ENCODE measurements at regions not wholly inside any gene's neighbourhood (a gene's known extent, or its start where the extent isn't known, plus 50 kb on each side); places are given as distances from the start of the nearest gene placed in this dataset.

DNA sequence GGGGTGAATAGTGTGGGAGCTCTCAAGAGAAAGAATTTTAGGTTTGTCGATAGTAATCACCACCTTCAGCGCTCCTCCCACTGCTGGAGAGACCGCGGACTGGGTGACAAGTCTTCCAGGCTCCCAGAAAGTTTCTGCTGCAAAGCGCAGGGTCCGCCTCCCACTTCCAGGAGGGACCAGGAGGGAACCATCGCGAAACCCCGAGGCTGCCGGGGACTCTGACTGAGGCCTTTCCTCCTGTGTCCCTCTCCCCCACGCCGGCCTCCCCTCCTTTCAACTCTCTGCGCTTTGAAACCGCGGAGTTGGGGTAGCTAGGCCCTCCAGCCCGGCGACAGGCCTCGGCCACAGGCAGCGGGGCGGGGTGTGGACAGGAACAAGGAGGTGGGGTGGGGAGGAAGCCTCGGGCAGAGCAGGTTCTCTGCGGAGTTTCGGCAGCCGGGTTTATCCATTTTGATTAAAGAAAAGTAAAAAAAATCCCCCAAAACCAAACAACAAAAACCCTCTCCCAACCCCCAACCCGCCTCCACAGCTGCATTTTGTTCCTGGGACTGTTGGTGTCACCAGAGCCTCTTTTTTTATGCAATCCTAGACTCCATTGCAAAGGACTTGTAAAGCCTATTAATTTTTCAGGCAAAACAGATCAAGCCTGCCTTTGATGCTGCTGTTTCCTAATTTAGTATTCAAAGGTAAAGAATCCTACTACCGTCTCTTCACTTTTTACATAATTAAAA is 157.2 kb downstream of the TM9SF2 start:
- peak; percentile 81 to 89 for DNase-seq

DNA sequence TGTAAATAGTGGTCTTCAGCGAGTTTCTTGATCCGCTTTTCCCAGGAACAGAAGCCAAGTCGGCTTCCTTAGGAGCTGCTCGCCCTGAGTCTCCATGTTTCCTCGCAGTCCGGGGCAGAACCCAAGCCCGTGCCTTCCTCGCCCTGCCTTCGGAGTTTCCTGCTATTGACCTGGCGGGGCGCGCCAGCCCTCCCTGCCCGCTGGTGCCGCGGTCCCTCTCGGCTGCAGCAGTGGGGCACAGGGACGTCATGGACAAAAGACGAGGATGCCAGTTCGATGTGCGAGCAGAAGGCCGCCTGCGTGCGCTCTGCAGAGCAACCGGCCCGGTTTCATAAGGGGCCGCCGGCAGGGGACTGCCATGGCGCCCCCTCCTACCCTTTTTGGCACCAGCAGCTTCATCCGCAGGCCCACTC is 156.6 kb downstream of the TM9SF2 start:
- DNase-seq, result peak; percentile 50 to 78

DNA sequence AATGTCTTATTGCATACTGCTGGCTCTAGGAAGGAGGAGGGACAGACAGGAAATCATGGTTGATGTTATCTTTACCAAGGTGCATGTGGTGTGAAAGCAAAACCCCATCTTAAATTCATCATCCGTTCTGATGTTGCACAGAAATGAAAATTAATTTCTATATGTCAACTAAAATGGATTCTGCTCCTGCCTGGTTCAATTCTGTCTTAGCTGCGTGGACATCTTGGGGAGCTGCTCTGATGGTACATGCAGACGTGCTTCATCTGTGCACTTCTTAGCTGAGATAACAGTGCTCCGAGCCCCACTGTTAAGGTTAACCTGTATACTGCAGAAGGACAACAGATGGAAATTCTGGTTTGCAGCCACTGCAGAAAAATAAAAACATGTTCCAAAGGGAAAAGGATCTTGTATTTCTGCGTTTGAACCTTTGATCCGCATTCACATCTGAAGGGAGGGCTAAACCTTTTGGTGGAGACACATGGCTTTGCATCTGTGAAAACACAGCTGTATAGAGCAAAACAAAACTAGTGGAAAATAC is 155.6 kb downstream of the TM9SF2 start:
- DNase-seq, result peak; percentile 6 to 57

DNA sequence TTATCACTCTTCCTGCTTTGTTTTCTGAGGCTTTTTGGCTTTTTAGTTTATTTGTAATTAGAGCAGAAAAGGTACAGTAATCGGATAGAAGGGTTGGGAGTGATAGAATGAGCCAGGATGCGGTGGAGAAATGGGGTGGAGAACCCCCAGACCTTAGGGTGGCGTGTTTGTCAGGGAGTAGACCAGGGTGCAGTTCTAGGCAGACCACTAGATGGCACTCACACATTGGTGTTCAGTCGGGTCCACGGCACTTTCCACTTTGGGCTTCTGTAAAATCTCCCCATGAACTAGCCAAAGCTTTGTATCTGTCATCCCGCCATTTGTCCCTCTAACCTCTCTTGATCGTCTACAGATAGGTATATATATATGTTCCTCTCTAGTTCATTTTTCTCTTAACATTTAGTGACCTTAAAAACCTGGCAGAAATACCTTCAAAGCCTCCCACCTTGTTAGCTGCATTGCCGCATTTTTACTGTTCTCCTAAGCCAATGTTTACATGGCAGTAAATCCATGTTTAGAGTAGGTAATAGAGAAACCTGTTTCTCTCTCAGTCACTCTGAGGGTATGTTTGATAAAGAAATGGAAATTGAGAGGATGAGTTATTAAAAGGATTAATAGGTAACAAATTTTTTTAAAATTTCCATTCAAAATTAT is 154.9 kb downstream of the TM9SF2 start:
- DNase-seq, result peak; percentile 88 to 89

DNA sequence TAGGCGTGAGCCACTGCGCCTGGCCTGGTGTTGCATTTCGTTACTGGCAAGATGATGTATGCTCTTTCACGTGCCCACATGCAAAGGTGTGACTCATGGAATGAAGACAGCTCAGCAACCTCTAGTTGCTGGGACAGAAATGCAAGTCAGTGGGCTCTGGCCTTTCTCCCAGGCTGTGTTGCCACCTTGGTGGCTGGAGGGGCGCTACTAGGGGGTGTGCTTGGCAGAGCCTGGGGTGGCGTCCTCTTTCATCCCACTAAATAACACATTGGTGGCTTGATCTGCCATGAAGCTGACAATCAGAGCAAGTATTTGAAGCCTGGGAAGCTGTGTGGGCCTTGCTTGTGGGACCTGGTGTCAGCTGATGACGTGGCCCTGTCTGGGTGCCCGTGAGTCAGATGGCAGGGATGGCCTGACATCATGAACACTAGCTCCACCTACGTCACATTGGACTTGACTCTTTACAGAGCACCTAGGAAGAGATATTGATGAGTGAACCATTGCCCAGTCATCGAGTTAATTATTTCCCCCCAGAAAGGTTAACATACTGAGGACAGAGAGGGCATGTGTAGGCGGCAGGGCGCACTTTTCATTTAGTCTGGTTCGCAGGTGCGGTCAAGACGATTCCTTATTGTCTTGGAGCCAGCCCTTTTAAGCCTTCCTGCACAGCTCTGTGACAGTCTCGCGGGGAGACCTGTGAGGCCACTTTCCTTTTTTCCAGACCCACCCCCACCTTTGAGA is 154.2 kb downstream of the TM9SF2 start:
- DNase-seq, result no peak

DNA sequence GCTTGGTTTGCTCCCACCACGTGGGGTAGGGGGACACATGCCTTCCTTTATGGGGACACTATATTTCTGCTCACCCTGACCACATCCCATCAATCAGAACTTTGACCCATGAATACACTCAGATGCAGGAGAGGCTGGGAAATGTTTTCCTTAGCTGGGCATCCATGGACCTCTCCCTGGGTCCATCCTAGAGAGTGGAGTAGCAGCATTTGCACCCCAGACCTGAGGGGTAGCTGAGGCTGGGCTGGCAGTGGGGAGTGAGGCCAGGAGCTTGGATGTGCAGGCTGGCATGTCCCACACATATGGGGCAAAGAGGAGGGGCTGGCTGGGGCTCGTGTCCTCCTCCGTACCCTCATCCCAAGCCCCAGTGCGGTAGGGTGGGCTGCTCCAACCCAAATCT is 152.8 kb downstream of the TM9SF2 start:
- no peak for DNase-seq

DNA sequence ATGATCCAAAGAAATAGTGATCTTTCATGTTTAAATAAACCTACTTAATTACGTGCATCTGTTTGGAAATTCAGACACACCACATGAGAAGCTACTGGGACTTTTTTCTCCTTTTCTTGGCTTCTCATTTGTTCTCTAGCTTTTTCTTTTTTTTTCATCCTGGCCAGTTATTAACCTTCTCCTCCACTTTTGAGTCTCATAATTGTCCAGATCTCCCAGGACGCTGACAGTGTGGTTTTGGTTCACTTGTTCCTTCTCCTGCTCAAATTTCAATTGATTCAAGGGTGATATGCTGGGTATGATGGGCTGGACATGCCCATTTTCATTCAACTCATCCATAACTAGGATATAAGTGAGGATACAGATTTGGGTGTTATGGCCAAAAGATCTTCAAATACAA is 152.3 kb downstream of the TM9SF2 start:
- no peak for DNase-seq

DNA sequence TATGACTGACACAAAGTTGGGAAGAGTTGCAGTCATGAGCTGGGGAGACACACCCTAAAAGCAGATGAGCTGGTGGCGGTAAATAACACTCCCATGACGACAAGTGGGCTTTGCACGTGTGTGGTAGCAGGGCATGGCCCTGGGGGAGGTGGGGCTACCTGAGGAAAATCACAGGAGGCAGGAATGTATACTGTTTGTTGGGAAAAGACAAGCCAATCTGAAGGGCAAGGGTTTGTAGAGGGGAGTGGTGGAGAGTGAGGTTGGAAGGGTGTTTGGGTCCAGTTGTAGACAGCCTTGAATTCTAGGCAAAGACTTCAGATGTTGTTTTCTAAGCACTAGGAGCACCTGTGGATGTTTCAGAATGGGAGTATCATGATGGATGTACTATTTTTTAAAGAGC is 151.6 kb downstream of the TM9SF2 start:
- DNase-seq, result no peak

DNA sequence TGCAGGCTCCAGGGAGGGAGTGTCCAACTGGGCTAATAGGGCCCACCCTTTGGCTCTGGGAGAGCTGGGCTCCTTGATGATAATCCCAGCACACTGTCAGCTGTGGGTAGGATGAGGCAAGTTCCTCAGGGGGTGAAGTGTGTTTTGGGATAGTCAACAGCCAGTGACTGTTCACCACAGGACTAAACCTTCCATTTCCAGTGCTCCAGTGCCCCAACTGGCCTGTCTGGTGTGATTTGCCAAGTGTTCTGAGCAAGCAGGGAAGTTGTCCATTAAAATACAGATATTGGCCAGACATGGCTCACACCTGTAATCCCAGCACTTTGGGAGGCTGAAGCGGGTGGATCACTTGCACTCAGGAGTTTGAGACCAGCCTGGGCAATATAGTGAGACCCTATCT is 150.9 kb downstream of the TM9SF2 start:
- DNase-seq, result no peak

DNA sequence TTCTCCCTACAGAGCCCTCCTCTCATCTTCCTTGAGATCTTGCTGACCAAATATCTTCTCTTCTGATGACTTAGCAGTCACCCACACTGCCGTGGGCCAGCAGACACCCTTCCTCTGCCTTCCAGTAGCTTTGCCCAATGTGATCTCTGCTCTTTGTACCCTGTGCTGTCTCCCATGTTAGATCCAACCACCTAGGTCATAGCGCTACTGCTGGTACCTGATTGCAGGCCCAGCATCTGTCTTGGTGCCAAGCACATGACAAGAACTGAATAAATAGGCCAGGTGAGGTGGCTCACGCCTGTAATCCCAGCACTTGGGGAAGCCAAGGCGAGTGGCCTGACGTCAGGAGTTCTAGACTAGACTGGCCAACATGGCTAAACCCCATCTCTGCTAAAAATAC is 149.7 kb downstream of the TM9SF2 start:
- no peak for DNase-seq

DNA sequence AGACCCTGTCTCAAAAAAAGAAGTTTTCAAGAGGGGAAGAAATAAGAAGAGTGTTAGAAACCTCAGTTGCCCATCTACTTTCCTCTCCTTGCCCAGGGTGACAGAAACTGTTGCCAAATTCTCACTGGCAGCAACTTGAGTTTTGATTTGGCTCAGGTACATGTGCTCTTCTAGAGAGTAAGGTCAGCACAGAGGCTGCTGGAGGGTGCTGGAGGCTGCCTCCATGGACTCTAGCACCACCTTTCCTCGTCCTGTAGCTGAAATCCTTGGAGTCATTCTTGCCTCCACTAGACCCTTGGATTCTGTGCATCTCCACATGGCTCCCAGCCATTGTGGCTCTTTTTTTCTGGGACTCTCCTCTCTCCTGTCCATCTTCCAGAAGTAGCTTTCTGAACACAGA is 149.1 kb downstream of the TM9SF2 start:
- no peak for DNase-seq

DNA sequence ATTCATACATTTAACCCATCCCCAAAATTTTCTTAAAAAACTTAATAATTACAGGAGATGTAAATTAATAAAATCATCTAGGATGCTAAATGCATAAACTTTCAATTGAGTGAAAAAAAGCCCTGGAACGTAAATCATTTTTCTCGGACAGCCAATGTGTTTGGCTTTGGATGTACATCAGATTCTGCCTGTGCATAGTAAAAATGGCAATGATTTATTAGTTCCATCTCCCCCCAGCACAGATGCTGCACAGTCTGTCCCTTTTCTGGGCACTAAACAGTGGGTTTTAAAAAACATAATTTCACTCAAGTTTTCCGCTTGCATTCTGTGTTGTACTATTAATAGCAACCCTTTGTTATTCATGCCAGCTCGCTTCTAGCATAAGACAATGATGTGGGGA is 147.7 kb downstream of the TM9SF2 start:
- no peak for DNase-seq

DNA sequence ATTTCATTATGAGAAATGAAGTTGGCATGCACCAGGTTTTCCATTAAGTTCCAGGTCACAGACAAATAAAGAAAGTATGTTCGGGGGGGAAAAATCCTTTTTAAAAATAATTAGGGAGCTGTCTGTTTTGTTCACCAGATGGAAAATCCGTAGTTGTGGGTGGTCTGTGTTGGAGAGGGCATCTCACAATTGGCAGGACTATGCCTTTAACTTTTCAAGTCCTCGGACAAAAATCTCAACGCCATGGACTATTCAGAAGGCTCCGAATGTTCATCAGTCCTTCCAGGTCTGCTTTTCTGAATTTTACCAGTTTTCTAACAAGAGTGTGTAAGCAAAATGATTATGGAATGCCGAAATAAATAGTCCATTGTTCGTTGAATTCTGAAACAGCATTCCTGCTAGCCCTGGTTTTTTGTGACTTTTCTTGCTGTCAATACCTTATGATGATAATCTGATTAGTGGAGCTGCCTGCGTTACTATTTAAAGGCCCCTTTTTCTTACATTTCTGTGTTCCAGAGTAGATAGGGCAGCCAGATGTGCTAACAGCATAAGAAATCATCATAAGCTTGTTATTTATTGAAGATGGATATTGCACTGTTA is 146.9 kb downstream of the TM9SF2 start:
- DNase-seq, result no peak

DNA sequence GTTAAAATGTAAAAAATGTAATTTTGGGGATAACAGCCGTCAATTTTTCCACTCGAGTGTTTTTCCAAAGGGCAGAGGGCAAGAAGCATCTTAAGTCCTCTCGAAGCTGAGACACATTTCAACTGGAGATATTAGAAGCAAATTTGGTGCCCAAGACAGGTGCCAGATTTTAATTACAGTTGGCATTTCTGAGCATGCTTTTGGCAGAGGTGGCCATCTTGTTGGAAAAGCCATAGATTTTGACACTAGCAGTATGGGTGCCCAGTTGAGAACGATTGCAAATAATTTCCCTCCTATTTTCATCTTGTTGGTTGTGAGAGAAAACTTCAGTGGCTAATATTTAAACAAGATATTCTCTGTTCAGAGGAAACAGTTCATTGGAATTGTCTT is 146.3 kb downstream of the TM9SF2 start:
- DNase-seq, result no peak

DNA sequence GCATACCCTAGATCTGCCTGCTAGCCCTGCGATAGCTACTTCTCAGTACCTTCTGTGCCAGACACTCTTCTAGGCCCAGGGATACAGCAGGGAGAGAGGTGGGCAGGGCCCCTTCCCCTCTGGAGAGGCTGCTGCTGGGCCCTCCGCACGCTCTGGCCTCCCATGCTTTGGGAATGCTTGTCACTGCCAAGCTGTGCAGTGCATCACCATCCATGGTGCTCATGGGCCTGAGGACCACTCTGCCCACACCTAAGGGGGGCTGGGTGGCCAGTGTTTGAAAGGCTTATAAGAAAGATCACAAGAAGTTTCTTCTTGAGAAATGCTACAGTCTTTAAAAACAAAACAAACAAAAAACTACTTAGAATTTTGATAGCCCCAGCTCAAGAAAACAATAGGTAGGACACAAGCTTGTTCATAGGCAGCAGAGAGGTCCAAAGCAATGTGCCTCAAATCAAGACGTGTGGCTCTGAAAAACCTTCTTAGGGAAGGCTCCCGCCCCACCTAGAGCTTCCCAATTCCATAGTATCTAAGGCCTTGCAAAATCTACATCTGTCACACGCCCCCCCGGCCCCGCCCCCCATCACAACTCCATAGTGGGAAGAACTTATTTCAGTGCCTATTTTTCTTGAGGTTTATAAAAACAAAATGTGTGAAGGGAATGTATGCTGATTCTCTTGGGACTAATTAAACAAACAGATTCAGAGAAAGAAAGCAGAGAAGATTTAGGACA is 145.8 kb downstream of the TM9SF2 start:
- no peak for DNase-seq

DNA sequence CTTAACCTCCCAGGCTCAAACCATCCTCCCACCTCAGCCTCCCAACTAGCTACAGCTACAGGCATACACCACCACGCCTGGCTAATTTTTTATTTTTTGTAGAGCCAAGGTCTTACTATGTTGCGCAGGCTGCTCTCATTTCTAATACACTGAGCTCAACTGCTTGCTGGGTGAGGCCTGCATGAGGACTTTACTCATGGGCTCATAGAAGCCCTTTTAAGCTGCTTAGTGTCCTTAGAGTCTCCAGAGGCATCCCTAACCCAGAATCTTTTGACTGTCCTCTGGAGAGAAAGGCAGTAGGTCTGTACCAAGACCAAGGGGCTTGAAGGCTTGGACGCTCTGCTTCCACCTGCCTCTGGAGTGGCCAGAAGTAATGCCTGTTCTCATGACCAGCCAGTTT is 141.6 kb downstream of the TM9SF2 start:
- no peak for DNase-seq

DNA sequence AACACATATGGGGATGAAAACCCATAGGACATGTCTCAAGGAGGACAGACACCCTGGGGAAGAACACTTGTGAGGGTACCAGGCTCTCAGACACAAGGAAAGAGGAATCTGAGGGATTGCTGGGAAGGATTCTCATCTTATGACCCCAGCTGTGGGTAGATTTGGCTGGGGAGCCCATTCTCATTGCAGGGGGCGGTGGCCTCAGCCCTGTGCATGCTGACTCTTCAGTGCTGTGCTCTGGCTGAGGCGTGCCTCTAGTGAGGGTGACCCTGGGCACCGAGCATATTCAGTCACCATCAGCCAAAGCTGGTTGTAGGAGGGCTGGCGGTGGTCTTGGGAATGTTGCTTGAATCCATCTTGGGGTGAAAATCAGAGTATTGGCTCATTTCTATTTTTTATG is 140.7 kb downstream of the TM9SF2 start:
- no peak for DNase-seq

DNA sequence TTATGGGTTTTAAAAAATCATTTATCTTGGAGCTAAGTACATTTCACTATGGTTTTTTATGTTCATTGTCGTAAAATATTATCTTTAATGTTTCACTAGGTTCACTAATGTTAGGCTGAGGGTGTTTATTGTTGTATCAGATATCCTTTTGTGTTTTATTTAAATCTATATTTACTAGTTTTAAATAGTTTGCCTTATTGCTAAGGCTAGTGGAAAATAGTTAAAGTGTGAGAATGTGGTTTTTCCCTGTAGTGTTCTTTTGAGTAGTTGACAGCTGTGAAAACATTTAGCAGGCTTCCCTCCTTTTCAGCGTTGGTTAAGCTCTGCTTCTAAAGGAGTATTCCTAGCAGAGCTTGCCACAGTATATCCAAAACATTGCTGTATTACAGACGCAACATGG is 139.0 kb downstream of the TM9SF2 start:
- DNase-seq, result peak in 1 of 2 experiments; percentile 45

DNA sequence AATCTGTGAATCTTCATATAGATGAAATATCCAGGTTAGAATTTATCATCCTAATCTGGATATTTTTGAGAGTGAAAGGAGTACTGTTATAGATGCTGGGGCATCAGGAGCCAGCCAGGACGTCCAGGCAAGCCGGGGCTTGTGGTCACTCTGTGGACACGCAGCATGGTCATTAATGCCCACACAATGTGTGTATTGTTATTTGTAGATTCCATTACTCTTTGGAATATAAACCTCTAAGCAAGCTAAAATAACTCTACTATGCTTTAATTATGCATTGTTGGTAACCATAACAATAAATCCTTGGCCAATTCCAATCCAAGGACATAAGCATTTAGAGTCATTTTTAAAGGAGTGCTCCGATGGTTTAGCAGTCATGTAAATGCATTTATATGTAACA is 137.9 kb downstream of the TM9SF2 start:
- DNase-seq, result no peak

DNA sequence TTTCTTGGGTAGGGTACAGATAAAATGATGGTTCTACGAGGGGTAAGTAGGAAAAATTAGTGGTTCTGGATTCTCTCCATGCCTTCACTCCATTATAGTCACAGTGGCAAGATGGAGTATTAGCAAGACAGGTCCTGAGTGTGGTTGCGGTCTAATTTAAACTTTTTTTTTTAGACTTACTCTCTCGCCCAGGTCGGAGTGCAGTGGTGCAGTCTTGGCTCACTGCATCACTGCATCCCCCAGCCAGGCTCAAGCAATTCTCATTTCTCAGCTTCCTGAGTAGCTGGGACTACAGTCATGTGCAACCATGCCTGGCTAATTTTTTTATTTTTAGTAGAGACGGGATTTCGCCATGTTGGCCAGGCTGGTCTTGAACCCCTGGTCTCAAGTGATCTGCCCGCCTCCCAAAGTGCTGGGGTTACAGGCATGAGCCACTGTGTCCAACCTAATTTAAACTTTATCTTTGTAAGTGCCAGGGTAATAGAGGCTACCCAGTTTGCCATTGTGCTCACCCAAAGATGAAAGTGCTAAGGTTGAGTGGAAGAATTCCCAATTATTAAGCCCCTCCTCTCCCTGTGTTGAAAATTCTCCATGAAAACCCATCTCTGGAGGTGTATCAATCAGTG is 135.6 kb downstream of the TM9SF2 start:
- DNase-seq, result no peak

DNA sequence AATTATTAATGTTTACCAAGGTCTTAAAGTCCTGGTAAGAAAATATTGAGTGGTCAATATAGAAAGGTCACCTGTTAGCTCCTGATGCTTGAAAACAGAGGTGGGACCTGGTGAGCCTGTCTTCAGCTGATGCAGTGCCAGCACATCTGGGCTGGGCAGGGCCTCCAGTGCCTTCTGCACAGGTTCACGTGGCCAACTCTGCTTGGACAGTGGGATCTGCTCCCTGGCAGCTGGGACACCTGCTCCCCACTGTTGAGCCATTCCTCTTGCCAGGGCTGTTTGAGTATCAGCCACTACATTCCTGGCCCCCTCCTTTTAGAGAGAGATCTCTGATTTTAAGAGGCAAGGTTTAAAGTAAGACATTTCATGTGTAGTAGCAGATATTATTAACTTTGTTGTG is 135.0 kb downstream of the TM9SF2 start:
- no peak for DNase-seq

DNA sequence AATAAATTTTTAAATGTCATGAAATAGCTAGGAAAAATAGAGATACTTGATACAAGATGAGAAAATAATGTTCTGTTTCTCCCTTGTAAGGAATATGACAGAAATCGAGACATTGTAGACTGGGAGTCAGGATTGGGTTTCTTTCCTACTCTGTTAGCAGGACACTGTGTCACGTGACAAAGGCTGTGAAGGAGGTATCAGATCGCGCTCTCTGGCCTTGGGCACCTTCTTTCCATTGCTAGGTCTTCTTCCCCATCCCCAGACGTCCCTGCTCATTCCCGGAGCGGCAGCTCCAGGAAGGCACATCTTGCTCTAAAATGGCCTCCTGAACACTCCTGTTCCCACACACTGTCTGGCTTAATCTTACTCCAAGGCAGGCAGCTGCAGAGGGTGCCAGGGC is 133.4 kb downstream of the TM9SF2 start:
- no peak for DNase-seq
